Body of pancreas (tissue), 4 donors: ENCODE measurements at regions not wholly inside any gene's neighbourhood (a gene's known extent, or its start where the extent isn't known, plus 50 kb on each side); places are given as distances from the start of the nearest gene placed in this dataset.

Experiments
- POLR2A ChIP-seq, 3 donors: fragments of 450-650 bp; IDR thresholded peaks; one replicate each; pipeline ENCODE4 v1.6.1; 2016; ENCODE audit warnings: antibody characterized with exemption in 3 of 3, mild to moderate bottlenecking in 2 of 3
- TF ChIP-seq, protein P1 (sequence below), 7 experiments: fragments of 450-650 bp in 4 of 7; fragments of 200-600 bp in 3 of 7; sonication (generic) in 3 of 7; IDR thresholded peaks; one replicate each; pipeline ENCODE4 v1.5.1; 2016 to 2019; ENCODE audit warnings: antibody characterized with exemption in 7 of 7

GRCh38 chr15:88321271-88321670 lies 64.7 kb upstream of the NTRK3 start:
- TF ChIP-seq, protein P1, sequence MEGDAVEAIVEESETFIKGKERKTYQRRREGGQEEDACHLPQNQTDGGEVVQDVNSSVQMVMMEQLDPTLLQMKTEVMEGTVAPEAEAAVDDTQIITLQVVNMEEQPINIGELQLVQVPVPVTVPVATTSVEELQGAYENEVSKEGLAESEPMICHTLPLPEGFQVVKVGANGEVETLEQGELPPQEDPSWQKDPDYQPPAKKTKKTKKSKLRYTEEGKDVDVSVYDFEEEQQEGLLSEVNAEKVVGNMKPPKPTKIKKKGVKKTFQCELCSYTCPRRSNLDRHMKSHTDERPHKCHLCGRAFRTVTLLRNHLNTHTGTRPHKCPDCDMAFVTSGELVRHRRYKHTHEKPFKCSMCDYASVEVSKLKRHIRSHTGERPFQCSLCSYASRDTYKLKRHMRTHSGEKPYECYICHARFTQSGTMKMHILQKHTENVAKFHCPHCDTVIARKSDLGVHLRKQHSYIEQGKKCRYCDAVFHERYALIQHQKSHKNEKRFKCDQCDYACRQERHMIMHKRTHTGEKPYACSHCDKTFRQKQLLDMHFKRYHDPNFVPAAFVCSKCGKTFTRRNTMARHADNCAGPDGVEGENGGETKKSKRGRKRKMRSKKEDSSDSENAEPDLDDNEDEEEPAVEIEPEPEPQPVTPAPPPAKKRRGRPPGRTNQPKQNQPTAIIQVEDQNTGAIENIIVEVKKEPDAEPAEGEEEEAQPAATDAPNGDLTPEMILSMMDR (IDR thresholded peaks at IDR 0.05): no peak
- no peak for TF ChIP-seq POLR2A (IDR thresholded peaks at IDR 0.05)
